Amniotic epithelial cell (primary cell): ENCODE measurements at regions not wholly inside any gene's neighbourhood (a gene's known extent, or its start where the extent isn't known, plus 50 kb on each side); places are given as distances from the start of the nearest gene placed in this dataset.

ENCODE experiments used
- DNase-seq: peaks from one replicate; pipeline ENCODE4 v3.0.0-alpha.2; 2010; ENCODE audit warnings: low read depth

DNA sequence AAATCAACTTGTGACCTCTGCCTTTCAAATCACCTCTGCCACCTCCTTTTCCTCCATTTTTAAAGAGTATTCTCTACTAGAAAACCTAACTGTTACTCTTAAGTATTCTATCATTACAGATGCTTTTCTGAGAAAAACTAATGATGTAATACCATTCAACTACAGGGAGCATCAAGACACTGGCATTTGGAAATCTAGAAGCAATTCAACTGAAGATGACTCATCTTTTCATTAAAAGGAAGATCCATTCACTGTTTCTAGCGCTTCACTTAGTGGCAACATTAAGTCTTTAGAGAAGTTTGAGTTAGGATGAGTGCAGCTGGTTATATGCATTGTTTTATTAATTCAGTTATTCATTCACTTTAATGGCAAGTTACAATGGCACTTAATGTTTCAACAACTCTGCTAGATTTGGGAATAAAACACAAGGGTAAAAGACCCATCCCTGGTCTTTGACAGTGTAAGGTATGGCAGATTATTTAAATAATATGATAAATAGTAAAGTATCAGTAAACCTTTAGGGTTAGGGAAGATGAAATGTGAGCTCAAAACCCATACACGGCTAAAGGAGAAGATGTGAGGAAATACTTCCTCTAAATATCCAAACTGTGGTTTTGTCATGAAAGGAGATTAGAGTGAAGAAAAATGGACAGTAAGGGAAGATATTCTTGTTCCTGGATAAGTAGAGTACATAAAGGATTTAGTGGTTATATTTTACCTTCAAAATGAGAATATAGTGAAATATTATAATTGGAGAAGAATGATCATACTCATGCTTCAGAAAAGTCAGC lies 61.7 kb downstream of the KCNJ2 start:
- peak; percentile 74 for DNase-seq

DNA sequence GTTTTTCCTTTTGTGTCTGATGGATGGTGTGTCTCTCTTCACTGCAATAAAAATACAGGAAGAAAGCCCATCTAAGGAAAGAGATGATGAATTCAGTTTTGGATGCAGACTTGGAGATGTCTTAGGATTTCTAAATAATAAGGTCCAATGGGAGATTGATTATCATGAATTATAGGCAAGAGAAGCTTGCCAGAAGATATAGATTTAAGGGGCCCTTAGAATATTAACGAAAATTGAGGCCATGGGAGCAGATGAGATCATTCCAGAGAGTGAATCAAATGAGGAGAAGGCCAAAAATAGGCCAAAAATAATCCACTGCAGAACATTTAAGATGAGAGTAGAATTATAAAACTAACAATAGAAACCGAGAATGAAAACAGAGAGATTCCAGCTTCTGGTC lies 63.1 kb downstream of the KCNJ2 start:
- DNase-seq, result no peak

GRCh38 chr17:70235252-70235651 lies 65.9 kb downstream of the KCNJ2 start:
- no peak for DNase-seq

DNA sequence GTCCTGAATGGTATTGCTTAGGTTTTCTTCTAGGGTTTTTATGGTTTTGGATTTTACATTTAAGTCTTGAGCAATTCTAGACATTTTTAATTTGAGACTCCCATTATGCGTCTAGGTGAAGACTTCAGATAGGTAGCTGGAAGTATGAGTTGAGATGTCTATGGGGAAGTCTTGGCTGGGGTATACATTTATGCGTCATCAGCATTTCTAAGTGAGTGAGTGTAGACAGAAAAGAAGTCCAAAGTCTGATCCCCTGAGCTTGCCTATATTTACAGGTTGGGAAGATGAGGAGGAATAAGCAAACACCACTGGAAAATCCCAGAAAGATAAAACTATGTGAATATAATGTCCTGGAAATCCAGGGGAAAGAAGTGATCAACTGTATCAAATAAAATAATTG lies 68.9 kb downstream of the KCNJ2 start:
- DNase-seq, result no peak

- DNase-seq, result no peak
Observed at GRCh38 chr17:70238646-70239045, 69.3 kb downstream of the KCNJ2 start.

DNA sequence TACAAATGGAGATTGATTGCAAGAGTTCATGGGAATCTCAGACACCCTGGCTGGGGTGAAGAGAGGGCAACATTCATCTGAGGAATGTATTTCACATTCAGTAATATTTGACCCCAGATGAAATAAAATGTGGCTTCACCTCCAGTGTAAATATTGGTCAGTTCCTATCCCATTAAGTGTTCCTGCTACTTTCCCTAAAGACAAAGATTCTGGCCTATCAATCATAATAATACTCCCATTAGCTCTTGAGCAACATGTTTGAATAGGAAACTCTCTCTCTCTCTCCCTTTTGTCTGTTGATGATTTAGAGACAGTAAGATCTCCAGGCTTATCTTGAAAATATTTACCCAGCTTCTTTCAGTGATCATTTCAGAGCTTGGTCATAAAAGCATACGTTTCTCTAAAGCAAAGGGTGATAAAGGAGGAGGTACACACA lies 70.1 kb downstream of the KCNJ2 start:
- peak; percentile 84 for DNase-seq

- DNase-seq, result no peak
Observed at GRCh38 chr17:70241071-70241470, 71.7 kb downstream of the KCNJ2 start.

GRCh38 chr17:70242781-70243437 lies 73.6 kb downstream of the KCNJ2 start:
- peak; percentile 86 for DNase-seq

GRCh38 chr17:70251706-70252105 lies 82.4 kb downstream of the KCNJ2 start:
- peak; percentile 49 for DNase-seq

DNA sequence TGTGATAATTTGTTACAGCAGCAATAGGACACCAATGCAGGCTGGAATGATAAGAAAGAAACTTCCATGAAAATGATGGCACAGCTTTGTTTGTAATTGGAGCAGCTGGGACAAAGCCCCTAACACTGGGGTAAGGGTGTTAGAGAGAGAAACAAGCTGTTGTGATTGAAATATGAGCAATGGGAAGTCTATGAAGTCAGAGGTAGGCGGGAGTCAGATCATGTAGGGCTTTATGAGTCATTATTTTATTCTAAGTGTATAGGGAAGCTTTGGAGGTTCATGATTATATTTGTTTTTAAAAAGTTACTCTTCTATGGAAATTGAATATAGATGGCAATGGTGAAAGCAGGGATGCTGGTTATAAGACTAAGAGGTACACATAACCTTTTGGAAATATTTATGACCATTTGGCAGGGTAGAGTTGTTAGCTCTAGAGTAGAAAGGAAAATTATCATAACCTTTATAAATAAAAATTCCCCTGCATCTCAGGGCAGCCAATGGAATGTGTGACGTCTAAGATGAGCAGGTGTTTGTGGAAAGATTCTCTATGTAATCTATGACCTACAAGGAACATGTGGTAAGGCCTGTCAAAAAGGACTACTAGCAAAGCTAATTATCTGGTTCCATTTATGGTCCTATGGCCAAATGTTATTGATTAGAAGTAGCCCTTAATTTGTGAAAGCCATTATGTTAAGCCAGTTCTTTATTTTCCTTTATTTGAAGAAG lies 85.6 kb downstream of the KCNJ2 start:
- no peak for DNase-seq

DNA sequence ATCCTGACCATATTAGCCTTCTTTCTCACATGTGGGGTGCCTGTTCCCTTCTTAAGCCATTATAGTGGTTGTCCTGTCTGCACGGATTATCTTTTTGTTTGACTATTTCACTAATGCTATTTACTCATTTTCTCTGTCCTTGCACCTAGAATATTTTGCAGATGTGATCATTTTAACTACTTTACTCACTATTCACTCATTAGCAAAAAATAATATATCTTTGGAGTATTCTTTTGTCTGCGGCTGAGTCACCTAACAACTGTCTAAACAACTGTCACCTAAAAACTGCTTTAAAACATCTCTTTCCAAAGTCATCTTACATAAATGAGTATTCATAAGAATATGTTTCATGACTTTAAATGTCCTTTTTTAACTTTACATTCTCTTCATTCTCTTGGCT lies 87.4 kb downstream of the KCNJ2 start:
- no peak for DNase-seq

DNA sequence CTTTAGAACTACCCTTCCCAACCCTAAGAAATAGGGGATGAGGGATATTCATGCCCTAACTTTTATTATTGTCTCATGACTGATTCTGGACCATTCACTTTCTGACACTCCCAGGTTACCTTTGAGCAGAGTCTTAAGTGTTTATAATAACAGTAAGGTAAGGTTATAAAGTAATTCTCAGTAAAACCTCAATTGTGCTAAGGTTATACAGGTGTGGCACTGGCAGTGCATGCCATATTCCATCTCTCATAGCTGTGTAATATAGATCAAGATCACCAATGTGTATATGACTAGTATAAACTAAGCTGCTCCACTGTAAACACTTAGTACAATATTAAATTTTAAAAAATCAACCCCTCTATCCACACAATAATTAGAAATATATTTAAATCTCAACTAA lies 89.1 kb downstream of the KCNJ2 start:
- no peak for DNase-seq

GRCh38 chr17:70259400-70259799 lies 90.1 kb downstream of the KCNJ2 start:
- no peak for DNase-seq

DNA sequence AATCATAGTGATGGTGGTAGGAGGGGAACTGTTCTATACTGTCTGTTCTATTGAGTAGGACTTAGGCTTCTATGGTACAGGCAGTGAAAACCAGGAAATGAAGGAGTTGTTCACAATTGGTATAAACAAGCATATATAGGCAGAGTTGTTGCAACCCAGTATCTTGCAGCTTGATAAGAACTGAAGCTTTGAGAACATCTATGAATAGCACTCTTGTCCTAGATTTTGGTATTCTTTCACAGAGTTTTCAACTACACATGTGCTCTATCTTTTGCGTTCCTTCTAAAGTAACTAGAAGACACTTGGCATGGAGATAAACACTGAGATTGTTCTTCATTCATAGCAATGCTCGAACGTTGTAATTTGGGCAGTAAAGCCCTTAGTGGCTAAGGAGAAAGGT lies 91.8 kb downstream of the KCNJ2 start:
- no peak for DNase-seq

DNA sequence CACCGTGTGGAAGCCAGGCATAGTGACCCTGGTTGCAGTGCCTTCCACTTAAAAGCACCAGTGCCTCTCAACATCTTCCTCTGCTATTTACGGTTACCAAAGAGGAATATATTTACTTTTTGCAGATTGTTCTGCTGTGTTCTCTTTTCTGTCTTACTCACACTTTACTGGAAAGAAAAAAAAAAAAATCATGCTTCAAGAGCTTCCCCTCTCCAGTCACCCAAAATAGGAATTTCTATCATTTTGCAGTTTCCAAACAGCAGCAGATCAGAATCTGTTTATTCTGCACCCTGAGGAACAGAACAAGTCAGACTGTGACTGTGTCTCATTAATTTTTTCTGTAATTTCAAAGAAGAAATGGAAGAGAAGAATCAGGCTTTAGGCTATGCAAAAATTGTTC lies 96.1 kb downstream of the KCNJ2 start:
- no peak for DNase-seq

DNA sequence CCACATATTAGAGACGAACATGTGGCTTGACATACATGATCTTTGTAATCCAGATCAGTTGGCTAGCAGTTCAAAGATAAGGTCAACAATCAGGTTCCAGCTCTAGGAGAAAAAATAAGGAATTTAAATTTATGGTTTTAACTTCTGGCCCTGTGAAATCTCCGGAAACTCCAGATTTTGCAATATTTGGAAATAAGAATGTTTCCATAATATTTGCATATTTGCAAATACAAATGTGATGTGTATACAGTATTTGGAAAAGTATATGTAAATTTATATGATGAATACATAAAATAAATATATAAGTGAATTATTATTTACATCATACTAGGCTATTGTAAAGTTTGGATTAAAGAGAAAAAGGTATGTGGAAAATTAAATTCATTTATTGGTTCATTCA lies 97.1 kb downstream of the KCNJ2 start:
- no peak for DNase-seq

DNA sequence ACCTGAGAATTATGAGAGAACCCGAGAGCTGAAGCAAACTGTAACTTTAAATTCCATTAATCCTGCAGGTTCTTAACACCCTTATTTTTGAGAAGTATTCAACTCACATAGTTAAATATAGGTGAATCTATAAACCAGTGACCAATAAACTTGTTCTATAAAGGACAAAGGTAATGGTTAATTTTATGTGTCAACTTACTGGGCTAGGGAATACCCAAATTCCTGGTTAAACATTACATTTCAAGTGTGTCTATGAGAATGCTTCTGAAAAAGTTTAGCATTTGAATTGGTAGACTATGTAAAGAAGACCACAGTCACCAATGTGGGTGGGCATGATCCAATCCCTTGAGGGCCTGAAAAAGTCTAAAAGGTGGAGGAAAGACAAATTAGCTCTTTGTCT lies 99.1 kb downstream of the KCNJ2 start:
- no peak for DNase-seq

DNA sequence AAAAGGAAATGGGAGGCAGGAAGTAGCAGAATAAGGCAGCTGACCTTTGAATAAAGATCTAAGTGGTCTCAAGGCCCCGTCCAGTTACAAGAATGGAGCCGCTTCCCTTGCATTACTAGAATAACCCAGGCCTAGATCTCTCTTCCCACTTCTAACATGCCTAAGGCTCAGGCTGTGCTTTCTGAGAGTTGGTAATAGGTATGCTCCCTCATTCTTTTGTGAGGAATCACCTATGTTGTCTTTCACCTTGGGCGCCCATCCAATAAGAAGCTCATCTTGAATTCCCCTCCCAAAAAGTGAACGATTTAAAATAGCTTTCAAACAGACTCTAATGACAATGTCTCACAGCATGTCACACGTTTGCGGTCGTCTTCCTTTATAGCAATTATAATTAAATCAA lies 101.2 kb downstream of the KCNJ2 start:
- DNase-seq, result no peak

DNA sequence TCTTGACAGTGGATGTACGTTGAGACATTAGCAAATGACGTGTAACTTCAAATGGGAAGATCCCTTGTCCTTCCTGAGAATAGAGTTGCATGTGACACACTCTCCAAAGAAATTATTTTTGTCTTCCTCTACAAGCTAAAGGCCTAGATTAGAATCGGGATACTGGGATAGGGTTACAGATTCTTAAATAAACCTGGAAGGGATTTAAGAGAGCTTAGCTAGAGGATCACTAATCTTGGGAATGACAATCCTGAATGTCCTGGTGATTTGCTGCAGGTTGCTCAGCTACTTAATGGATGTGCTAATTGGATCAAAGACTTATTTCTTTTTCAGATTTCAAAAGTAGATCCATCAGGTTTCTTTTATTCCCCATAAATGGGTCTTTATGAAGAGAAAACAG lies 101.9 kb downstream of the KCNJ2 start:
- DNase-seq, result no peak

- DNase-seq, result no peak
Observed at GRCh38 chr17:70271672-70272071, 102.3 kb downstream of the KCNJ2 start.

DNA sequence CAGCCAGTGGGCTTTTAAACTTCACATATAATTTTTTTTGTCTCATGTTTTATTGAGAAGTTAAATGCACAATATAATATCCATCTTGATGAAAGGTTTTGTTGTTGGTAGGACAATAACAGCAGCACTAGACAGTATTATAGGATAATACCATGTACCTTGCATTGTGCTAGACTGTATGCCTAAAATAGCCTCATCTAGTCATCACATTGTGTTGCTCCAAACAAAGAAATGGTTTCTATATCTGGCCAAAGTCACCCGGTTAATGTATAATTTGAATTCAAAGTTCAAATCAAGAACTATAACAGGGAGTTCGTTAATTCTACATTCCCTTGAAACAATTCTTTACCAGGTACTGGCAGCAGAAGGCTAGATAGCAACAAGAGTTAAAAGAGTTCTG lies 104.9 kb downstream of the KCNJ2 start:
- DNase-seq, result no peak

- DNase-seq, result no peak
Observed at GRCh38 chr17:70276906-70277305, 107.6 kb downstream of the KCNJ2 start.

DNA sequence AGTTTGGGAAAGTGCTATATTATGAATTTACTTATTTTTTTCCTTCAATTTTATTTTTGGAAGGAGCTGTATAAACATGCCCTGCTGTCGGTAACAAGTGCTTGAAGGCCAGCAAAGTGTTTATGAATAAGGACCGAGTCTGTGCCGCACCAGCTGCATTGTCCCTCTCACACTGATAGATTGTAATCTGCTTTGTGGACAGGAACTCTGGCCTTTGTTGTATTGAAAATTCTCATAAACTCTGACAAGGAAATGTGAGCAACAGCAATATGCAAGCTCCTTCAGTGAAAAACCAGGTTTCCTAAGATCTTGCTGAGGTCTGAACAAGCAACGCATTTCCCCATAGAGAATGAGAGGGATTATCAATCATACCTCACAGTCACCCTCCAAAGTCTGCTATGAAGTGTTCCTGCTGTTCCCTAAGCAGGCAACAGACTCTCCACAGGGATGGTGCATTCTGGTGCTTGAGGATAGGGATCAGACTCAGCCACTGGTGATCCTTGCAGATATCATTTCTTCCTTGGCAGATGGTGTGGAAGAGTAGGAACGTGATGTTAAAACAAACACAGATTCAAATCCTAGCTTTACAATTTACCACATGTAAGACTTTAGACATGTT lies 109.6 kb downstream of the KCNJ2 start:
- peak; percentile 14 for DNase-seq
